ENCODE measurements at regions not wholly inside any gene's neighbourhood (a gene's known extent, or its start where the extent isn't known, plus 50 kb on each side); places are given as distances from the start of the nearest gene placed in this dataset.

GRCh38 chr4:131526686-131527085 lies 1622.4 kb upstream of the PCDH10 start:
- TF ChIP-seq POLR2AphosphoS5 (IDR thresholded peaks at IDR 0.05), result no peak
- no peak for TF ChIP-seq CTCF (IDR thresholded peaks at IDR 0.05)
